Progenitor cell of endocrine pancreas (in vitro differentiated cells): ENCODE measurements at regions not wholly inside any gene's neighbourhood (a gene's known extent, or its start where the extent isn't known, plus 50 kb on each side); places are given as distances from the start of the nearest gene placed in this dataset.
A peak's percentile ranks its signal among the peaks of the same experiment; 100 is the strongest.

Experiments used
- DNase-seq: peaks from one replicate; pipeline ENCODE4 v3.0.0; 2021; ENCODE audit warnings: low spot score; ENCODE audit not compliant: unreplicated experiment
- H3K27ac Mint-ChIP-seq: 2 replicates; pipeline ENCODE4 v1.8.0; 2021; ENCODE audit warnings: mild to moderate bottlenecking, moderate library complexity, mixed read lengths
- H3K27me3 Mint-ChIP-seq: 2 replicates; pipeline ENCODE4 v1.8.0; 2021; ENCODE audit warnings: mixed read lengths
- H3K36me3 Mint-ChIP-seq: 2 replicates; pipeline ENCODE4 v1.8.0; 2022; ENCODE audit warnings: mixed read lengths; ENCODE audit not compliant: insufficient read depth
- H3K4me1 Mint-ChIP-seq: 2 replicates; pipeline ENCODE4 v1.8.0; 2021; ENCODE audit warnings: low read depth, mixed read lengths
- H3K4me3 Mint-ChIP-seq: 2 replicates; pipeline ENCODE4 v1.8.0; 2021; ENCODE audit warnings: low read depth, mild to moderate bottlenecking, moderate library complexity, mixed read lengths
- H3K9me3 Mint-ChIP-seq: 2 replicates; pipeline ENCODE4 v1.8.0; 2021; ENCODE audit warnings: low read depth, mixed read lengths
- CTCF ChIP-seq: fragments of 200-600 bp; sonication (generic); IDR thresholded peaks from one replicate; pipeline ENCODE4 v1.5.0; 2021; ENCODE audit warnings: antibody characterized with exemption, mild to moderate bottlenecking; ENCODE audit not compliant: unreplicated experiment

GRCh38 chrX:151476604-151477303, 79.7 kb downstream of the VMA21 start:
- H3K4me3 Mint-ChIP-seq, result no peak overlapping the region
- H3K27me3 Mint-ChIP-seq, result no peaks in the 10 kb centered on the region
- DNase-seq, result no peak
- no peak overlapping the region for H3K27ac Mint-ChIP-seq
- H3K36me3 Mint-ChIP-seq, result peaks cover 1% of the 10 kb centered on the region
- no peaks in the 10 kb centered on the region for H3K4me1 Mint-ChIP-seq
- peaks cover 36% of the 10 kb centered on the region for H3K9me3 Mint-ChIP-seq
- no peak for TF ChIP-seq CTCF

- Mint-ChIP-seq H3K36me3 (peaks cover 1% of the 10 kb centered on the region), H3K9me3 (peaks cover 31% of the 10 kb centered on the region), H3K4me3 (no peak overlapping the region), H3K27me3 (no peaks in the 10 kb centered on the region), H3K27ac (no peak overlapping the region), H3K4me1 (no peaks in the 10 kb centered on the region)
- no peak for DNase-seq
- no peak for TF ChIP-seq CTCF
Measured at GRCh38 chrX:151478058-151478457, 81.1 kb downstream of the VMA21 start.

GRCh38 chrX:151488677-151489076, 74.8 kb upstream of the PASD1 start:
- TF ChIP-seq CTCF, result peak; percentile 25
- no peak for DNase-seq
- Mint-ChIP-seq H3K27me3 (no peaks in the 10 kb centered on the region), H3K4me1 (no peaks in the 10 kb centered on the region), H3K9me3 (peaks cover 17% of the 10 kb centered on the region), H3K27ac (no peak overlapping the region), H3K36me3 (no peaks in the 10 kb centered on the region), H3K4me3 (no peak overlapping the region)

- no peak for DNase-seq
- no peak overlapping the region for H3K4me3 Mint-ChIP-seq
- no peaks in the 10 kb centered on the region for H3K36me3 Mint-ChIP-seq
- peaks cover 9% of the 10 kb centered on the region for H3K27me3 Mint-ChIP-seq
- H3K9me3 Mint-ChIP-seq, result peaks cover 24% of the 10 kb centered on the region
- no peaks in the 10 kb centered on the region for H3K4me1 Mint-ChIP-seq
- TF ChIP-seq CTCF, result peak; percentile 54
- H3K27ac Mint-ChIP-seq, result no peak overlapping the region
Measured at GRCh38 chrX:151505796-151506195, 57.7 kb upstream of the PASD1 start.

GRCh38 chrX:151510203-151510602, 53.3 kb upstream of the PASD1 start:
- Mint-ChIP-seq H3K27me3 (peaks cover 9% of the 10 kb centered on the region), H3K9me3 (peaks cover 20% of the 10 kb centered on the region), H3K27ac (no peak overlapping the region), H3K4me3 (no peak overlapping the region), H3K4me1 (no peaks in the 10 kb centered on the region), H3K36me3 (no peaks in the 10 kb centered on the region)
- no peak for DNase-seq
- no peak for TF ChIP-seq CTCF
